CD8-positive, alpha-beta memory T cell (primary cell): ENCODE measurements at regions not wholly inside any gene's neighbourhood (a gene's known extent, or its start where the extent isn't known, plus 50 kb on each side); places are given as distances from the start of the nearest gene placed in this dataset.
"Not testable (repeated sequence)": the region's sequence is repeated elsewhere in the genome, so short reads cannot be mapped to it uniquely, and the experiment has no call there.

Source experiments
- CTCF ChIA-PET: fragments of 350-600 bp; sonication (Branson Sonifier 250); formaldehyde crosslinking; loops from one replicate; lab custom pipeline; 2021; ENCODE audit warnings: antibody characterized with exemption; lab: Charles Lee
- POLR2A ChIA-PET: fragments of 350-600 bp; sonication (Branson Sonifier 250); formaldehyde crosslinking; loops from one replicate; lab custom pipeline; 2021; ENCODE audit warnings: antibody characterized with exemption; lab: Charles Lee
- DNase-seq, 5 donors: peaks; one replicate each; pipeline versions ENCODE4 v3.0.0 to v3.0.0-alpha.2; 2020 to 2022; ENCODE audit warnings: mixed read lengths in 1 of 5
- H3K27ac ChIP-seq: one replicate; pipeline ENCODE4 v1.7.0; 2013; ENCODE audit warnings: low read depth, mild to moderate bottlenecking, low read length, moderate library complexity
- H3K27me3 ChIP-seq: 2 replicates; pipeline ENCODE4 v1.7.0; 2013; ENCODE audit warnings: low read length, mild to moderate bottlenecking; ENCODE audit not compliant: insufficient read depth, poor library complexity, severe bottlenecking
- H3K36me3 ChIP-seq: 2 replicates; pipeline ENCODE4 v1.7.0; 2013; ENCODE audit warnings: mild to moderate bottlenecking, low read length, moderate library complexity; ENCODE audit not compliant: insufficient read depth
- H3K4me1 ChIP-seq: 2 replicates; pipeline ENCODE4 v1.7.0; 2013; ENCODE audit warnings: mild to moderate bottlenecking, low read length, moderate library complexity; ENCODE audit not compliant: insufficient read depth
- H3K4me3 ChIP-seq: 2 replicates; pipeline ENCODE4 v1.7.0; 2013; ENCODE audit warnings: mild to moderate bottlenecking, low read length
- H3K9me3 ChIP-seq: 2 replicates; pipeline ENCODE4 v1.7.0; 2013; ENCODE audit warnings: mild to moderate bottlenecking, low read length
- H3K27ac Mint-ChIP-seq, 8 donors: one replicate each; pipeline ENCODE4 v1.8.0; 2020 to 2021; ENCODE audit warnings: mixed read lengths in 8 of 8, mild to moderate bottlenecking in 6 of 8, inconsistent platforms in 3 of 8, moderate library complexity in 3 of 8
- H3K27me3 Mint-ChIP-seq, 2 donors: one replicate each; pipeline ENCODE4 v1.8.0; 2020 to 2021; ENCODE audit warnings: mixed read lengths in 2 of 2, mild to moderate bottlenecking in 1 of 2, moderate library complexity in 1 of 2
- H3K36me3 Mint-ChIP-seq, 3 donors: one replicate each; pipeline ENCODE4 v1.8.0; 2020 to 2021; ENCODE audit warnings: mixed read lengths in 3 of 3, inconsistent platforms in 1 of 3, mild to moderate bottlenecking in 1 of 3
- H3K4me1 Mint-ChIP-seq, 3 donors: one replicate each; pipeline ENCODE4 v1.8.0; 2020 to 2021; ENCODE audit warnings: mixed read lengths in 3 of 3, inconsistent platforms in 1 of 3, mild to moderate bottlenecking in 1 of 3
- H3K4me3 Mint-ChIP-seq, 7 donors: one replicate each; pipeline ENCODE4 v1.8.0; 2020 to 2021; ENCODE audit warnings: mixed read lengths in 7 of 7, mild to moderate bottlenecking in 6 of 7, moderate library complexity in 4 of 7, inconsistent platforms in 2 of 7
- H3K9me3 Mint-ChIP-seq, 5 donors: one replicate each; pipeline ENCODE4 v1.8.0; 2020 to 2022; ENCODE audit warnings: mixed read lengths in 5 of 5, mild to moderate bottlenecking in 3 of 5, moderate library complexity in 2 of 5, inconsistent platforms in 1 of 5

GRCh38 chr6:121670511-121670910 is 235.1 kb downstream of the GJA1 start:
- DNase-seq: no peak
- H3K27ac ChIP-seq: no peak overlapping the region
- no peaks in the 10 kb centered on the region for H3K36me3 Mint-ChIP-seq
- H3K9me3 ChIP-seq: no peaks in the 10 kb centered on the region
- H3K4me1 Mint-ChIP-seq: no peaks in the 10 kb centered on the region
- no peaks in the 10 kb centered on the region for H3K27me3 Mint-ChIP-seq
- ChIA-PET CTCF (no interaction called here), POLR2A (no interaction called here)
- H3K4me3 ChIP-seq: no peak overlapping the region
- no peak overlapping the region for H3K27ac Mint-ChIP-seq
- no peaks in the 10 kb centered on the region for H3K27me3 ChIP-seq
- H3K4me1 ChIP-seq: no peaks in the 10 kb centered on the region
- no peak overlapping the region for H3K4me3 Mint-ChIP-seq
- H3K36me3 ChIP-seq: no peaks in the 10 kb centered on the region
- H3K9me3 Mint-ChIP-seq: peaks cover 0 to 4% (median 2%) of the 10 kb centered on the region in 5 donors

GRCh38 chr6:121677571-121677970 is 242.1 kb downstream of the GJA1 start:
- Histone ChIP-seq H3K27ac (no peak overlapping the region), H3K27me3 (no peaks in the 10 kb centered on the region), H3K4me1 (no peaks in the 10 kb centered on the region), H3K4me3 (no peak overlapping the region), H3K9me3 (no peaks in the 10 kb centered on the region), H3K36me3 (no peaks in the 10 kb centered on the region)
- H3K27me3 Mint-ChIP-seq: peaks cover 0 to 1% of the 10 kb centered on the region in 2 donors
- H3K4me3 Mint-ChIP-seq: no peak overlapping the region
- H3K9me3 Mint-ChIP-seq: no peaks in the 10 kb centered on the region
- no peaks in the 10 kb centered on the region for H3K36me3 Mint-ChIP-seq
- ChIA-PET POLR2A (no interaction called here), CTCF (no interaction called here)
- no peak overlapping the region for H3K27ac Mint-ChIP-seq
- no peaks in the 10 kb centered on the region for H3K4me1 Mint-ChIP-seq
- DNase-seq: no peak

GRCh38 chr6:121678245-121678644 is 242.8 kb downstream of the GJA1 start:
- Histone ChIP-seq H3K4me1 (no peaks in the 10 kb centered on the region), H3K4me3 (no peak overlapping the region), H3K27ac (no peak overlapping the region), H3K9me3 (no peaks in the 10 kb centered on the region), H3K27me3 (no peaks in the 10 kb centered on the region), H3K36me3 (no peaks in the 10 kb centered on the region)
- no peak overlapping the region for H3K27ac Mint-ChIP-seq
- no peak for DNase-seq
- ChIA-PET CTCF (no interaction called here), POLR2A (no interaction called here)
- no peaks in the 10 kb centered on the region for H3K4me1 Mint-ChIP-seq
- peaks cover 0 to 2% (median 0%) of the 10 kb centered on the region in 5 donors for H3K9me3 Mint-ChIP-seq
- H3K36me3 Mint-ChIP-seq: no peaks in the 10 kb centered on the region
- H3K4me3 Mint-ChIP-seq: no peak overlapping the region
- H3K27me3 Mint-ChIP-seq: peaks cover 0 to 1% of the 10 kb centered on the region in 2 donors

- H3K36me3 Mint-ChIP-seq: no peaks in the 10 kb centered on the region
- no peak overlapping the region for H3K27ac ChIP-seq
- POLR2A ChIA-PET: no interaction called here
- no peaks in the 10 kb centered on the region for H3K27me3 ChIP-seq
- H3K4me1 ChIP-seq: no peaks in the 10 kb centered on the region
- CTCF ChIA-PET: no interaction called here
- no peak overlapping the region for H3K4me3 Mint-ChIP-seq
- H3K27me3 Mint-ChIP-seq: peaks cover 0 to 1% of the 10 kb centered on the region in 2 donors
- peaks cover 0 to 2% (median 0%) of the 10 kb centered on the region in 5 donors for H3K9me3 Mint-ChIP-seq
- no peaks in the 10 kb centered on the region for H3K4me1 Mint-ChIP-seq
- H3K27ac Mint-ChIP-seq: no peak overlapping the region
- no peak overlapping the region for H3K4me3 ChIP-seq
- no peaks in the 10 kb centered on the region for H3K36me3 ChIP-seq
- H3K9me3 ChIP-seq: no peaks in the 10 kb centered on the region
- no peak for DNase-seq
These were observed 244.6 kb downstream of the GJA1 start for GRCh38 chr6:121680058-121680457.

DNA sequence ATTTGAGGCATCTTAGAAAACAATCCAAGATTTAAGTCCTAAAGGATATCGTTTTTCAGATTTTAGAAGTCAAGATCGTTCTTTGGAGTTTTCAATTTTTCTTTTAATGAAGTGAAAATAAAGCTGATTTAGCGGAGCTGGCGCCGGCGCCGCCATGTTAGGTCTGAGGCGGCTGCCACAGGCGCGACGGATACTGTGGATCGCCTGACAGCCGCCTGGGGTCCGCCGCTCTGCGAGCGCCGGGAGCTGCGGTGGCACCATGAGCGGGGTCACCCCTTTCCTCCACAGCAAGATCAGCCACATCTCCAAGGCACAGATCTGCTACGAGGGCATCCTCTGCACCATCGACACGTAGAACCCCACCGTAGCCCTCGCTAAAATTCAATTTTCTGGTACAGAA is 247.2 kb downstream of the GJA1 start:
- Histone ChIP-seq H3K36me3 (no peaks in the 10 kb centered on the region), H3K9me3 (no peaks in the 10 kb centered on the region), H3K4me3 (no peak overlapping the region), H3K27ac (no peak overlapping the region), H3K4me1 (no peaks in the 10 kb centered on the region), H3K27me3 (no peaks in the 10 kb centered on the region)
- DNase-seq: no peak
- H3K36me3 Mint-ChIP-seq: no peaks in the 10 kb centered on the region
- peaks cover 0 to 1% of the 10 kb centered on the region in 2 donors for H3K27me3 Mint-ChIP-seq
- ChIA-PET POLR2A (no interaction called here), CTCF (no interaction called here)
- H3K9me3 Mint-ChIP-seq: peaks cover 0 to 2% (median 0%) of the 10 kb centered on the region in 5 donors
- no peak overlapping the region for H3K4me3 Mint-ChIP-seq
- no peaks in the 10 kb centered on the region for H3K4me1 Mint-ChIP-seq
- no peak overlapping the region for H3K27ac Mint-ChIP-seq

DNA sequence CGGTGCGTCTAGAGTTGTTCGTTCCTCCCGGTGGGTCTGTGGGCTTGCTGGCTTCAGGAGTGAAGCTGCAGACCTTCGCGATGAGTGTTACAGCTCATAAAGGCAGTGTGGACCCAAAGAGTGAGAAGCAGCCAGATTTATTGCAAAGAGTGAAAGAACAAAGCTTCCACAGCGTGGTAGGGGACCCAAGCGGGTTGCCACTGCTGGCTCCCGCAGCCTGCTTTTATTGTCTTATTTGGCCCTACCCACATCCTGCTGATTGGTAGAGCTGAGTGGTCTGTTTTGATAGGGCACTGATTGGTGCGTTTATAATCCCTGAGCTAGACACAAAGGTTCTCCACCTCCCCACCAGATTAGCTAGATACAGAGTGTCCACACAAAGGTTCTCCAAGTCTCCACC is 250.4 kb downstream of the GJA1 start:
- CTCF ChIA-PET, H3K27ac Mint-ChIP-seq, H3K4me1 ChIP-seq, POLR2A ChIA-PET, DNase-seq, H3K4me3 ChIP-seq, H3K9me3 ChIP-seq, H3K4me3 Mint-ChIP-seq, H3K36me3 Mint-ChIP-seq, H3K27me3 Mint-ChIP-seq, H3K27ac ChIP-seq, H3K27me3 ChIP-seq, H3K4me1 Mint-ChIP-seq, H3K36me3 ChIP-seq, H3K9me3 Mint-ChIP-seq: not testable (repeated sequence)

- Mint-ChIP-seq H3K4me3 (no peak overlapping the region), H3K4me1 (no peaks in the 10 kb centered on the region), H3K9me3 (peaks cover 0 to 3% (median 0%) of the 10 kb centered on the region in 5 donors), H3K27me3 (no peaks in the 10 kb centered on the region), H3K27ac (no peak overlapping the region), H3K36me3 (no peaks in the 10 kb centered on the region)
- H3K4me3 ChIP-seq: no peak overlapping the region
- H3K9me3 ChIP-seq: no peaks in the 10 kb centered on the region
- H3K4me1 ChIP-seq: peaks cover 7% of the 10 kb centered on the region
- ChIA-PET CTCF (no interaction called here), POLR2A (no interaction called here)
- no peak overlapping the region for H3K27ac ChIP-seq
- H3K36me3 ChIP-seq: no peaks in the 10 kb centered on the region
- H3K27me3 ChIP-seq: no peaks in the 10 kb centered on the region
- no peak for DNase-seq
These were observed 251.2 kb downstream of the GJA1 start for GRCh38 chr6:121686611-121687023.

DNA sequence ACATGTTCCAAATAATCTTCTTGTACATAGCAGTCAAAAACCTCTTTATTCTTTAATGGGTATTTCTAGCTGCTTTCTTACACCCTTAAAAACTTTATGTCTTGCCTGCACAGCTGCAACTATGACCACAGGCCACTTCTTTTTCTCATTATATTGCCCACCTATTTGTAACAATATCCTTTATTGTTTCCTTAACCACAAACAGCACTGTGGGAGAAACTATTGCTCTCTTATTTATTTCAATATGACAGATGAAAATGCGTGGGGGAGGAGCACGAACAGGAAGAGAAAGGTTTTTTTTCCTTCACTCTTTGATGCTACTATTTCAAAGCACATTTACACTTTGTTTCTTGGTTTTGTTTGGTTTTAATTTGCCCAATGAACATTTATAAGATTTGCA is 253.5 kb downstream of the GJA1 start:
- Histone ChIP-seq H3K36me3 (no peaks in the 10 kb centered on the region), H3K4me1 (peaks cover 7% of the 10 kb centered on the region), H3K27ac (no peak overlapping the region), H3K27me3 (no peaks in the 10 kb centered on the region), H3K9me3 (no peaks in the 10 kb centered on the region), H3K4me3 (no peak overlapping the region)
- DNase-seq: peak in 1 of 5 donors; percentile 8
- H3K27ac Mint-ChIP-seq: no peak overlapping the region
- peaks cover 0 to 3% (median 0%) of the 10 kb centered on the region in 5 donors for H3K9me3 Mint-ChIP-seq
- no peak overlapping the region for H3K4me3 Mint-ChIP-seq
- H3K36me3 Mint-ChIP-seq: no peaks in the 10 kb centered on the region
- no peaks in the 10 kb centered on the region for H3K4me1 Mint-ChIP-seq
- ChIA-PET POLR2A (no interaction called here), CTCF (no interaction called here)
- H3K27me3 Mint-ChIP-seq: no peaks in the 10 kb centered on the region

DNA sequence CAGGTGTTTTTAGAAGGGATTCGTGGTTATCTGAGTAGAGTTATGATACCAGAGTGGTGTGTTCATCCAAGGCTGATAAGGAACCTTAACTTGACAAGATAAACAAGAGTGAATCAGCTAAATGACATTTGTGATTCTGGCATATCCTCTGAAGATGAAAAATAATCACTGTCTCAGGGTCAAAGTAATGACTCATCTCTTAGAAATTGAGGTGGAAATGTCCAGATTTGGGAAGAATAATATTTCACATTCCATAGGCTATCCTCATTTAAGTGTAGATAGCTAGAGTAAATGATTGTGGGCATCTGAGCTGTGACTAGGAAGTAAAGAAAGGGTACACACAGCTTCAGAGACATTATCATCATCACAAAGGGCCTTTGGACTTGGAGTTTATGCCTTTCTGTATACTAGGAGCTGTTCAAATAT is 255.7 kb downstream of the GJA1 start:
- Histone ChIP-seq H3K4me1 (peaks cover 7% of the 10 kb centered on the region), H3K27me3 (no peaks in the 10 kb centered on the region), H3K27ac (no peak overlapping the region), H3K4me3 (no peak overlapping the region), H3K36me3 (no peaks in the 10 kb centered on the region), H3K9me3 (no peaks in the 10 kb centered on the region)
- Mint-ChIP-seq H3K9me3 (peaks cover 0 to 3% (median 0%) of the 10 kb centered on the region in 5 donors), H3K36me3 (no peaks in the 10 kb centered on the region), H3K4me3 (no peak overlapping the region), H3K4me1 (no peaks in the 10 kb centered on the region), H3K27me3 (no peaks in the 10 kb centered on the region), H3K27ac (no peak overlapping the region)
- ChIA-PET CTCF (no interaction called here), POLR2A (no interaction called here)
- DNase-seq: no peak
